ENCODE measurements at regions not wholly inside any gene's neighbourhood (a gene's known extent, or its start where the extent isn't known, plus 50 kb on each side); places are given as distances from the start of the nearest gene placed in this dataset.

DNA sequence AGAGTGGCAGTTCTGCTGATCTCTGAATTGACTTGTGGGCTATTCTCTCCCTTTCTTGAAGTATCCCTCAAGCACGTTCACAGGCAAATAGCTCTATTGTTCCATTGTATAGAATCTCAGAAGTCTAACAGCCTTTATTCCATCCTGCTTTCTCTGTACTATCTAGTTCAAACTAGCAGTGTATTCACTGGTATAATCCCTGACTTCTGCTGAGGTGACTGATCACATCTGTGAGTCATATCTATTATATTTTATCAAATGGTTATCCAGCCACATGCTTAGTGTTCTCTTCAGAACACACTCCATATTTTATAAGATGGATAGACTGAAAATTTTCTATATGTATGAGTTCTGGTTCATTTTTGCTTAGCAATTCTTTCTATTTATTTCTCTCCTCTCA is 866.1 kb downstream of the C12orf50 start:
- DNase-seq (ENCODE audit: low read depth, low spot score), result no peak
- no peak overlapping the region for H3K4me3 ChIP-seq (ENCODE audit: low read length)

DNA sequence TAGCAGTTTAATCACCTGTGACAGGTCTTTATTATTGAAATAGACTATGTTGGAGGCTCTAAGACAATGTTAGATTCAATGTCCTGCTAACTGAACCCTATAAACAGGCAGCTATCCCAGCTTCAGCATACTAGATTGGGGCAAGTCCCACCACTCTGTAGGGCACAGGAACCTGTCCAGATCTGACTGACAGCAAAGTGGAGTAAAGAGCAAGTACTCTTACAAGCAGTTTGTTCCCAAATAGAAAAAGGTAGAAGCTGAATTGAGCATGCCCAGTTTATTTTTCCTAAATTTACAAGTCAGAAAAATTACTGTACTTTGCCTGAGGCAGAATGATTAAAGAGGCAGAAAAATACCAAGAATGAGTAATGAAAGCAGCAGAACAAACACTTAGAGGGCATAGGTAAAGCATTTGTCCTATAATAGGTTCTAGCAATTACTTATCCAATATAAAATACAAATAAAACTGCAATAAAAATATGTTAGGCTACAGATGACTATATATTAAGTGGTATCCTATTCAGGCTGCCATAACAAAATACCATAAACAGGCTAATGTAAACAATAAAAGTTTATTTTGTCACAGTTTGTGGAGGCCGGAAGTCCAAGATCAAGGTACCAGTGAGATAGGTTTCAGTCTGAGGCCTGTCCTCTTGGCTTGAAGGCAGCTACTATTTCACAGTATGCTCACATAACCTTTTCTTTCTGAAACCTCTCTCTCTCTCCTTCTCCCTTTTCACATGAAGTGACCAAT is 868.2 kb downstream of the C12orf50 start:
- DNase-seq (ENCODE audit: low read depth, low spot score), result no peak
- H3K4me3 ChIP-seq (ENCODE audit: low read length), result no peak overlapping the region

DNA sequence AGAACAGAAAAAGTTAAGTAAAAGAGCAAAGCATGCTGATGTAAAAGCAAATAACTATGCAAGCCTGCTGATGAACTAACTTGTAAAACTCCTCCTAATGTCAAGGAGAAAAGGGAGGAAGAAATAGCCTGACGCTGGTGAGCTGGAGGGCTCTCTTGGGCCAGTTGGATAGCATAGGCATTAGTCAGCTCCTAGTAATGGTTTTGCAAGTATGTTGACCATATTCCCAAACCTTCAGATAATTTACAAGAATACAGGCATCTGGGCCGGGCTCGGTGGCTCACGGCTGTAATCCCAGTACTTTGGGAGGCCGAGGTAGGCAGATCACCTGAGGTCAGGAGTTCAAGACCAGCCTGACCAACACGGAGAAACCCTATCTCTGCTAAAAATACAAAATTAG is 871.4 kb downstream of the C12orf50 start:
- DNase-seq (ENCODE audit: low read depth, low spot score), result no peak
- H3K4me3 ChIP-seq (ENCODE audit: low read length), result no peak overlapping the region

DNA sequence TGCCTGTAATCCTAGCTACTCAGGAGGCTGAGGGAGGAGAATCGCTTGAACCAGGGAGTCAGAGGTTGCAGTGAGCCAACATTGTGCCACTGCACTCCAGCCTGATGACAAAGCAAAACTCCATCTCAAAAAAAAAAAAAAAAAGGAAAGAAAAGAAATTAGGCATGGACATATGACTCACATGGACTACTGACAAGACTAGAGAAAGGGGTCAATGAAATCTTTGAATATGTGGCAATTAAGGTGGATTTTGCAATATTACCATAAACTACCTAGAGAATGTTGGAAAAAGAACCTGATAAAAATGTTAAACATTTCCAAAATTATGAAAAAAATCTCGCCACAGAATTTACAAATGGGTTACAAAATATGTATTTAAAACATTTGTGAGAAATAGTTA is 873.6 kb downstream of the C12orf50 start:
- no peak for DNase-seq (ENCODE audit: low read depth, low spot score)

DNA sequence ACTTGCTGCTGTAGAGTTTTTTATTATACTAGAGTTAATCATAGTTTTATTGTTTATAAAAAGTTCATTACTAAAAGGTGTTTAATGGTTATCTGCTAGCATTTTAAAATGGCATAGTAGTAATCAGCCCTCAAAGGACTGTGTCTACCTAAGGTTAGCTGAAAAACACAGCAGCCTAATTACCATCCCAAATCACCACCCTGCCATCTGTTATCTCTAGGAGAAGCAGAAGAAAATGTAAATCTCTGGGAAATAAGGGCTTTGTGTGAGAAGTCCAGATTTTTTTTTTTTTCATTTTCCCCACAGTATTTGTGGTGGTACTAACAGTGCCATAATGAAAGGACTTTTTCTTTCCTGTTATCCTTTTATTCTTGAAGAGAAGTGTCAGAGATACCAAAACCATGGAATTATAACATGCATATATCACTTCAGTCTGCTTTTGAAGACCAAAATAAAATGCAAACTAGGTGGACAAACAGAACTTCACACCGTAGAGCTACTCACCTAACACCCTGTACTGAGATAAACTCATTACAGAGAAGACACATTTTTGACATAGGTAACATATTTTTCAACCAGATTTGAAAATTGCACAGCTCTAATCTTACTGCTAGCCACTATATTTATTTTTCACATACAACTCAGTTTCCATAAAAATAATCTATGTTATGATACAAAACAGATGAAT is 876.2 kb downstream of the C12orf50 start:
- DNase-seq (ENCODE audit: low read depth, low spot score), result no peak
- no peak overlapping the region for H3K4me3 ChIP-seq (ENCODE audit: low read length)

More for the DNA sequence above, 873.6 kb downstream of the C12orf50 start:
- H3K4me3 ChIP-seq (ENCODE audit: low read length), result no peak overlapping the region

DNA sequence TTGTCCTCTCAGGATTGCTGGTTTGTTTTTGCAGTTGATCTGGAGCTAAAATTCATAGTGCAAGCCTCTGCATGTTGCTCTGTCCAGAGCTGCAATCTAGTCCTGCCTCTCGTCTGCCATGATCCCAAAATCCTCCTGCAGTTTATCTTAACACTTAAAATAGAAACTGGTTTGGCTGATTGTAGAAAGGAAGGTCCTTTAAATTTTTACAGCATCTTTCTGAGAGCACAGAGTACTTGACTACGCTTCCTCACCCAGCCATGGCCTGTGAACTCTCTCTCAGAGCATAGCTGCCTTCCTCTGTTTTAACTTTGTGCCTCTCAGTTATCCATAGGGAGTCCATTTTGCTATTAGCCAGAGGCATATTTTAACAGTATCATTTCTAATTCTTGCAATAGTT is 877.1 kb downstream of the C12orf50 start:
- H3K4me3 ChIP-seq (ENCODE audit: low read length), result no peak overlapping the region
- no peak for DNase-seq (ENCODE audit: low read depth, low spot score)

DNA sequence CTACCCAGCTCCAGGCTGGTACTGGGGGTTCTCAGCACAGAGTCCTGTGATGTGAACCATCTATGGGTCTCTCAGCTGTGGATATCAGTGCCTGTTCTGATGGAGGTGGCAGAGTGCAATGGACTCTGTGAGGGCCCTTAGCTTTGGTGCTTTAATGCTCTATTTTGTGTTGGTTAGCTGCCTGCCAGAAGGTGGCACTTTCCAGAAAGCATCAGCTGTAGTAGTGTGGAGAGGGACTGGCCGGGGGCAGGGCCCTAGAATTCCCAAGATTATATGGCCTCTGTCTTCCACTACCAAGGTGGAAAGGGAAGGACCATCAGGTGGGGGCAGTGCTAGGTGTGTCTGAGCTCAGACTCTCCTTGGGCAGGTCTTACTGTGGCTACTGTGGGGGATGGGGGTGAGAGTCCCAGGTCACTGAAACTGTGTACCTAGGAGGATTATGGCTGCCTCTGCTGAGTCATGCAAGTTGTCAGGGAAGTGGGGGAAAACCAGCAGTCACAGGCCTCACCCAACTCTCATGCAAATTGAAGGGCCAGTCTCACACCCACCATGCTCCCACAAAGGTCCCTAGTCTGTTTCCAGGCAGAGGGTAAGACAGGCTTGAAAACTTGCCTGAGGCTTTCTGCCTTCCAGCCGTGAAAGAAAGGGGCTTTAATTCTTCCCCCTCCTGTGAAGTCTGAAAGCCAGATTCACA is 878.1 kb downstream of the C12orf50 start:
- no peak overlapping the region for H3K4me3 ChIP-seq (ENCODE audit: low read length)
- DNase-seq (ENCODE audit: low read depth, low spot score), result no peak

DNA sequence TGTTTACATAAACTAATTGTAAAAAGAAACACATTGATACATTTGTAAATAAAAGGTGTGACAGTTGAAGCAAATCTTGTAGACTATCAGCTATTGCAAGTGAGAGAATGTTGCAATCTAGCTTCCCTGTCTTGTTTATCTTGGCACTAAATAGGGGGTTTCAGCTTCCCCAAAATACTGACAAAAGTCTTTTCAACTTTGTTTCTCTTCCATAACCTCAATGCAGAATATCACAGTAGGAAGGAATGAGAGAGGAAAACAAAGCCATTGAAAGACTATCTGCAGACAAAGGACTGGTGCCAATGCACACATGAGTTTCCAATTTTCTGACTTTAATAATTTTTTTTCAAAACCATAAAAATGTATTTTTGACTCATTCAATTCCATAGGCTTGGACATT is 886.2 kb upstream of the MGAT4C start:
- DNase-seq (ENCODE audit: low read depth, low spot score), result no peak
- H3K4me3 ChIP-seq (ENCODE audit: low read length), result no peak overlapping the region

DNA sequence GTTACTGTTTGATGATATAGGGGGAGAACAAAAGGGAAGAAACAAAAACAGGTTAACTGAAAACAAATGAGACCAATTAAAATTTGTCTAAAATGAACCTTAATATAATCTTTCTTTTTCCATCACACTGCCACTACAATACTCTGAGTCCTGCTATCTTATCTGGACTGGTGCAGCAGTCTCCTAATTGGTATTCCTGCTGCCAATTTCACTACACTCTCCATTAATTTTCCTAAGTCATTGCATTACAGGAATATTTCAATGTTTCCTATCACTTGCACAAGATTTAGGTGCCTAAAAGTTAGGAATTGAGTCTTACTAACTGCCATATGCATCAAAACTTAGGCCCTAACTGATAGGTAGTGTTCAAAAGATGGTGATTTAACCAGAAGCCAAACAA is 884.9 kb upstream of the MGAT4C start:
- DNase-seq (ENCODE audit: low read depth, low spot score), result no peak

DNA sequence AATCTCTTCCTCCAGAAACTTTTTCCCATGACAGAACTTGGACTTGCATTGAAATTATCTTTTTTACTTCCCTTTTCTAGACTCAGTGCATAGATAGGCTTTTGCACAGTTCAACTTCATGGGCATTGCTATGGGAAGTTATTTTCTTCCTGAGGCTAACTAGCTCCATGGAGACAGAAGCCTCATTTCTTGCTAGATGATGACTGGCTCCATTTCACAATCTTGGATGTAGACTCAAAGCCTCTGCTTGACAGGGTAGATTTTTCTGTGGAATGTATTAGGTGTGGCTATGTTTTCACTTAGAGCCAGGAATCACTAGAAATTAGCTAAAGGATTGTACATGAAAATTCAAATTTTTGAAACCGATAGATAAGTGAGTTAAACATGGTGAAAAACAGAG is 884.1 kb upstream of the MGAT4C start:
- no peak overlapping the region for H3K4me3 ChIP-seq (ENCODE audit: low read length)
- no peak for DNase-seq (ENCODE audit: low read depth, low spot score)

More for the DNA sequence above, 884.9 kb upstream of the MGAT4C start:
- H3K4me3 ChIP-seq (ENCODE audit: low read length), result no peak overlapping the region

DNA sequence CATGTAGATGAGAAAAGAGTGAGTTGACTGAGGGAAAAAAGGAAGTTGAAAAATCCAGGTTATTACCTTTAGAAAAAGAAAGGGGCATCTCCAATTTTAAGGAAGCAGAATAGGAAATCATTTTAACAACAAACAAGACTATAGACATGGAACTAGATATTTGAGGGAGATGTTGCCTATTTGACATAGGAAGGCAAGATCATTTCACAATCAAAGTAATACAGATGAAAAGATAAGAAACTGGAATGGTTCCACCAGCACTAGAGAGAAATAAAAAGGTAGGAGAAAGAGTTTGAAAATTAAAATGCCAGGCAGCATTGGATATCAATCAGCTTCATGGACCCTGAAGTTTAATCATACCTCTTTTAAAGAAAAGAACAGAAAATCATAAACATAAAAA is 881.0 kb upstream of the MGAT4C start:
- no peak for DNase-seq (ENCODE audit: low read depth, low spot score)
- no peak overlapping the region for H3K4me3 ChIP-seq (ENCODE audit: low read length)

DNA sequence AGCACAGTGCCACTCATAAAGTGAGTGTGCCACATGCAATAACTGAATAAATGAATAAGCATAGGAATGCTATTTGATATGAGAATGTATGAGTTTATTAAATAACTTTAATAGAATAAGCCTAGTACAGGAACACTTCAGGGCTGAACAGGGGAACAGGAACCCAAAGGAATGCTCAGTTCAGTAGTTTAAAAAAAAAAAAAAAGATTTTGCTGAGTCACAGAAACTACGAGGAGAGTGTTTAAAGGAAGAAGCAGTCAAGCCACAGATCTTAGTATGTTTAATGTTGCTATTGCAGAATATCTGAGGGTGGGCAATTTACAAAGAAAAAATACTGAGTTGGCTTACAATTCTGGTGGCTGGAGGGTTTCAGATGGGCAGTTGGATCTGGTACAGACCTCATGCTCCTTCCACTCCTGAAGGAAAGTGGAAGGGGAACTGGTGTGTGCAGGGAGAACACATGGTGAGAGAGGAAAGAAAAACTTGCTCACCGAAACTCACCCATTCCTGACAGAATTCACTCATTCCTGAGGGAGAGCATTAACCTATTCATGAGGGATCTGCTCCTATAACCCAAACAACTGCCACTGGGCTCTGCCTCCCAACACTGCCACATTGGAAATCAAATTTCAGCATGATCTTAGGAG is 880.3 kb upstream of the MGAT4C start:
- DNase-seq (ENCODE audit: low read depth, low spot score), result no peak
- no peak overlapping the region for H3K4me3 ChIP-seq (ENCODE audit: low read length)

DNA sequence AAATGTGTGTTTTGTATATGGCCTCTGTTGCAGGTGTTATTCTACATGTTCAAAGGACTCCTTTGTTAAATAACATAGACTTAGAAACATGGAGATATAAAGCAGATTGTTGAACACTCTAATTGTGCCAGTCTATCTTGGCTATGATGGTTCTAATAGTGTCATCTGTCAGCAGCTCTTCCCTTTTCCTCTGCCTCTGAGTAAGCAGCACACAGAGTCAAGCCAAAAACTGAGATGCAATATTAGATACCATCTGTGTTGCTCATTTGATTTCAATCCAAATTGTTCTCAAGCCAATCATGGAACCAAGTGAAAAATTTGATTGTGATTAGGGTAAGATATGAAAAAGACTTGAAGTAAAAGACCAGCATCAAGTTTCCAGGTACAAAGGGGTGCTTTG is 871.1 kb upstream of the MGAT4C start:
- no peak for DNase-seq (ENCODE audit: low read depth, low spot score)
- H3K4me3 ChIP-seq (ENCODE audit: low read length), result no peak overlapping the region

DNA sequence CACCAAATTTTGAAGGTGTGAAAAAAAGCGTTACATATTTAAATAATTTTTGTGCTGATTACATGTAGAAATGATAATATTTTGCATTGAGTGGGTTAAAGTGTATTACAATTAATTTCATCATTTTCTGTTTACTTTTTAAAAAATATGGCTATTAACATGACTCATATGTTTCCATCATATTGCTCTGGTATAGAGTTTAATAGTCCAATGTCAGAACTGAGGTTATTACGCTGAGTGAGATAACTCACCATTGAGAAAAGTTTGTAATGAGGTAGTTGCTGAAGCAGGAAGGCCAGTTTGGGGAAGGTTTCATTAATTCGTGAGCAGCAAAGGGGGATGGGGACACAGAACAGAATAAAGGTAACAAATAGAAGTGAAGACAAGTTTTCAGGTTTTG is 865.7 kb upstream of the MGAT4C start:
- H3K4me3 ChIP-seq (ENCODE audit: low read length), result no peak overlapping the region
- no peak for DNase-seq (ENCODE audit: low read depth, low spot score)

DNA sequence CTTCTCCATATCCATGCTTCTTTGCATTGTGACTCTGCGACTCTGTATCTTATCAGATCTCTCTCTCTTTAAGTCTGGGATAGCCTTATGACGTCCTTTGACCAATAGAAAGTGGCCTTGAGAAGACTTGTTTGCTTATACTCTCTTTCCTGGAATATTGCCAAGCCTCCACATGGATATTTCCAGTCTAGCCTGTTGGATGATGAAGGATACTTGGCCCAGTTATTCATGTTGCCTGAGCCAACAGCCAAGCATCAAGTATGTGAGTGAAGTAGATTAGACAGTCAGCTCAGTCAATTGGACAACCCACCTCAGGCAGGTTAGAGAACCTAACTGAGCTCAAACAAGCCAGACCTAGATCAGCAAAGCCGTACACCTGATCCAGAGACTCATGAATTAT is 864.2 kb upstream of the MGAT4C start:
- DNase-seq (ENCODE audit: low read depth, low spot score), result no peak
- H3K4me3 ChIP-seq (ENCODE audit: low read length), result no peak overlapping the region

DNA sequence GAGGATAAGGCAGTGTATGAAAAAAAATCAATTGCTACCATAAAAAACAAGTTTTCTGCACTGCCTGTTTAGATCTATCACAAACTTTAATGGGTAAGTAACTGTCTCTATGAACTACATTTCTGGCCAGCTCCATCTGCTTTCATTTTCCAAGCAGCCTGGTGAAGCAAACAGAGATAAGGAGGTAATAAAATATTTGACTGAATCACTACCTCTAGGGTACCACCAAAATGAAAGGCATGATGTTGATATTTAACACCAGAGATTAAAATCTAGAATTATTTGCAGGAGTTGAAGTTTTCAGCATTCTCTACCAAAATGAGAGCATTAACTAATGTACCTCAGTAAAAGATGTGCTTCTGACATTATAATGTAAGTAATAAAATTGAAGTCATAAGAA is 863.5 kb upstream of the MGAT4C start:
- H3K4me3 ChIP-seq (ENCODE audit: low read length), result no peak overlapping the region
- DNase-seq (ENCODE audit: low read depth, low spot score), result no peak

DNA sequence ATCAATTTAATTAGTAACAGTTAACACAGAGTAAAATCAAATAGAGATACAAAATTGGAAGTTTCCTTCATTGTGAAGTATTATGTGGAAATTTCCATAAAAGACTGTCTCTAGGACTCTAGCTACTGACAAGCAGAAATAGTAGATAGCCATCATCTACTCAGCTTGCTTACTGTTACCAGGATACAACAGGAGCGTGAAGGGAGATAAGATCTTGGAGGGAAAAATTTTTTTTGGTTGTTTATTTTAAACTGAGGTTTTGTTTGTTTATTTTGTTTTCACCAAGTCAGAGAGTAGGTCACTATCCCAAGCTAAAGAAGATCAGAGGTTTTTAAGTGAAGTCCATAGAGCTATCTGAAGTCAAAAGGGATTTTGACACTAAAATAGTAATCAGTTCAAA is 861.3 kb upstream of the MGAT4C start:
- no peak overlapping the region for H3K4me3 ChIP-seq (ENCODE audit: low read length)
- DNase-seq (ENCODE audit: low read depth, low spot score), result no peak

DNA sequence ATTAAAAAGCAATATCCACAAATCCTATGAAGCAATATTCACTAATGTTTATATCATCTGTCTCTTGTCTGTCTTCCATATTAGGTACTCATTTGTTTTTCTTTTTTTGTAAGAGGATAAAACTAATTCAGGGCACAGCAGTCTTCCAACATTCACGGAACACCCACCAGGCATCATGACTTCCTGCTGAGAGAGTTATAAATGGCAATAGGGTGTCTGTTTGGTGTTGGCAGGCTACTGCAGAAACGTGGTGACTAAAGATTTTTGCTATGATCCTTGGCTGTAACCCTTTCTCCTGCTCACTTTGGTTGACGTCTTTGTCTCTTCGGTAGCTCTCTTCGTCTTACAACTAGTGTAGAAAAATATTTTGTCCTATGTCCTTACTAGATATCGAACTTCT is 860.6 kb upstream of the MGAT4C start:
- DNase-seq (ENCODE audit: low read depth, low spot score), result no peak
- no peak overlapping the region for H3K4me3 ChIP-seq (ENCODE audit: low read length)

DNA sequence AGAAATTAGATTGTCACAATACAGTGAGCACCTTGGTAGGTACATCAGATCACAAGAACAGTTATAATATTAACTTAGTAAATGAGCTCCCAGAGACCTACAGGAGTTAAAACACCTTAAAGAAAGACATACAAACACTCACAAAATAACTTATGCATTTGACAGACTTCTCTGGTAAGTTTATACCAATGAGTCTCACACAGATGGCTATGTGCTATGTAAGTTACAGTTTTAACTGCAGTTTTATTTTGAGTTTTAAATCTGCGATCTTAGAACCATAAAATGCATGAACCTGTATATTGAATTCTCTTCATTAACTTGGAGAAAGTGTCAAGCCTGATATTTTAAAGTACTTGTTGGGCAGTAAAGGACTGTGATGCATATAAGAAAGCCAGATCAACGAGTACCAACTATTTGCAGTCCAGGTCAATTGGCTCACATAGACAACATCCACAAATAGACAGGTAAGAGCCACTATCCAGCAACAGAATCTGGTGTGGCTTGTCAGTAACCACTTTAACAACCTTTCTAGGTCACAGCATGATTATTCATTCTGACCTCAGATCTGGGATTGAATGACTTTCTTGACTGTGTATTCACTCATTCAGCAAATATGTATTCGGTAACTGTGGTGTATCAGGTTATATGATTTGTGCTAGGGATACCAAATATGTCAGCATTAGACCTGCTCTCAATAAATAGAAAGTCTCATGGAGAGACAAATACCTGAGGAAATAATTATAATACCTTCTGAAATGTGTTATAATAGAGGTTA is 856.6 kb upstream of the MGAT4C start:
- DNase-seq (ENCODE audit: low read depth, low spot score), result no peak

More for the DNA sequence above, 856.6 kb upstream of the MGAT4C start:
- H3K4me3 ChIP-seq (ENCODE audit: low read length), result no peak overlapping the region

All from Jurkat, Clone E6-1 (cell line).